IPS-20b (cell line): ENCODE measurements at regions not wholly inside any gene's neighbourhood (a gene's known extent, or its start where the extent isn't known, plus 50 kb on each side); places are given as distances from the start of the nearest gene placed in this dataset.

ENCODE experiments used
- H3K27ac ChIP-seq: one replicate; pipeline ENCODE4 v1.5.1; 2013; ENCODE audit warnings: low read length
- H3K27me3 ChIP-seq: 2 replicates; pipeline ENCODE4 v1.6.1; 2013; ENCODE audit warnings: mild to moderate bottlenecking, low read length, inconsistent platforms; ENCODE audit not compliant: insufficient read depth
- H3K36me3 ChIP-seq: 2 replicates; pipeline ENCODE4 v1.6.1; 2013; ENCODE audit warnings: low read depth, mild to moderate bottlenecking, inconsistent platforms, low read length, moderate library complexity; ENCODE audit not compliant: insufficient read depth
- H3K4me1 ChIP-seq: 2 replicates; pipeline ENCODE4 v1.6.1; 2013; ENCODE audit warnings: mild to moderate bottlenecking, control low read depth, inconsistent platforms, low read length, moderate library complexity; ENCODE audit not compliant: insufficient read depth
- H3K4me3 ChIP-seq: 2 replicates; pipeline ENCODE4 v1.5.1; 2013; ENCODE audit warnings: mild to moderate bottlenecking, low read length, inconsistent platforms
- H3K9ac ChIP-seq: 2 replicates; pipeline ENCODE4 v1.6.1; 2013; ENCODE audit warnings: low read depth, mild to moderate bottlenecking, inconsistent platforms, low read length, moderate library complexity
- H3K9me3 ChIP-seq: 2 replicates; pipeline ENCODE4 v1.6.1; 2013; ENCODE audit warnings: mild to moderate bottlenecking, low read depth, low read length, inconsistent platforms; ENCODE audit not compliant: insufficient read depth

GRCh38 chr3:194756460-194756779 is 70.7 kb downstream of the FAM43A start:
- Histone ChIP-seq H3K9ac (no peak overlapping the region), H3K27ac (no peak overlapping the region), H3K36me3 (no peaks in the 10 kb centered on the region), H3K27me3 (no peaks in the 10 kb centered on the region), H3K9me3 (no peaks in the 10 kb centered on the region), H3K4me3 (no peak overlapping the region), H3K4me1 (no peaks in the 10 kb centered on the region)

DNA sequence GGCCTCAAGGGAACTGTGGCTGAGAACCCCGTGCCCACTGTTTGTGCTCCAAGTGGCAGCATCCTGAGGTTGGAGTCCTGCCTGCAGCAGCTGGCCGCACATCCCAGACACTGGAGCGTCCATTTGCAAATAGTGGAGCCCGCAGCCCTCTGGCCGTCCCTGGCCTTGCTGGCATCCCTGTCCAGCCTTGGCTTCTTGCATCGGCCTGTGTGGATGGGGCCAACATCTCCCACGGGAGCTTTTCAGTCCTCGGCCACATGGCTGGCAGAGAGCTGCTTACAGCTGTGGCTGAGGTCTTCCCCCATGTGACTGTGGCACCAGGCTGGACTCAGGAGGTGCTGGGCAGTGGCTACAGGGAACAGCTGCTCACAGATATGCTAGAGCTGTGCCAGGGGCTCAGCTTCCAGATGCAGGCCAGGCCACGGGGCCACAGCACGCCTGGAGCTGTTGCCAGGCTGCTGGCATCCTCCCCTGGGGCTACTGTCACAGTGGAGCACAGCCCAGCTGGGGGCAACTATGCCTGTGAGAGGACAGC is 71.2 kb downstream of the FAM43A start:
- H3K9ac ChIP-seq, result no peak overlapping the region
- no peaks in the 10 kb centered on the region for H3K36me3 ChIP-seq
- no peak overlapping the region for H3K4me3 ChIP-seq
- H3K27ac ChIP-seq, result no peak overlapping the region
- H3K27me3 ChIP-seq, result no peaks in the 10 kb centered on the region
- H3K9me3 ChIP-seq, result no peaks in the 10 kb centered on the region
- no peaks in the 10 kb centered on the region for H3K4me1 ChIP-seq

DNA sequence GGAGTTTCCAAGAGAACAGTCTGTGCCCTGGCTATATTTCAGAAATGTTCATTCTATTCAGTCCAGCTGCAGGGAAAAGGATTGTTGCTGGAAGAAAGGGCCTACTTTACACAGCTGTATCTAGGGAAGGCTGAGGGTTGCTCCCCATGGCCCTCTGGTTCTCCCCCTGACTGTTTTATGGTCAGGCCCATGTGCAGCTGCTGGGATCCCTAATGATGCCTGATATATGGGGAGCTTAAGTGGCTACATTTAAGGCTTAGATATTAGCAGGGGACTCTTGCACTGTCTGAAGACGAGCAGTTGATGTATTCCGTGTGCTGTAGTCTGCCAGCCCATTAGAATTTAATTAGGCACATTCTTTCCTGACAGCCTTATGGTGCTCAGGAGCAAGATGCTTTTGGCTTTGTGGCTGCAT is 72.0 kb downstream of the FAM43A start:
- Histone ChIP-seq H3K4me1 (no peaks in the 10 kb centered on the region), H3K36me3 (no peaks in the 10 kb centered on the region), H3K27me3 (no peaks in the 10 kb centered on the region), H3K4me3 (no peak overlapping the region), H3K9ac (no peak overlapping the region), H3K9me3 (no peaks in the 10 kb centered on the region), H3K27ac (no peak overlapping the region)

- H3K4me3 ChIP-seq, result no peak overlapping the region
- no peaks in the 10 kb centered on the region for H3K4me1 ChIP-seq
- no peak overlapping the region for H3K27ac ChIP-seq
- no peaks in the 10 kb centered on the region for H3K9me3 ChIP-seq
- H3K36me3 ChIP-seq, result no peaks in the 10 kb centered on the region
- no peak overlapping the region for H3K9ac ChIP-seq
- H3K27me3 ChIP-seq, result no peaks in the 10 kb centered on the region
Observed at GRCh38 chr3:194758716-194759115, 73.0 kb downstream of the FAM43A start.

DNA sequence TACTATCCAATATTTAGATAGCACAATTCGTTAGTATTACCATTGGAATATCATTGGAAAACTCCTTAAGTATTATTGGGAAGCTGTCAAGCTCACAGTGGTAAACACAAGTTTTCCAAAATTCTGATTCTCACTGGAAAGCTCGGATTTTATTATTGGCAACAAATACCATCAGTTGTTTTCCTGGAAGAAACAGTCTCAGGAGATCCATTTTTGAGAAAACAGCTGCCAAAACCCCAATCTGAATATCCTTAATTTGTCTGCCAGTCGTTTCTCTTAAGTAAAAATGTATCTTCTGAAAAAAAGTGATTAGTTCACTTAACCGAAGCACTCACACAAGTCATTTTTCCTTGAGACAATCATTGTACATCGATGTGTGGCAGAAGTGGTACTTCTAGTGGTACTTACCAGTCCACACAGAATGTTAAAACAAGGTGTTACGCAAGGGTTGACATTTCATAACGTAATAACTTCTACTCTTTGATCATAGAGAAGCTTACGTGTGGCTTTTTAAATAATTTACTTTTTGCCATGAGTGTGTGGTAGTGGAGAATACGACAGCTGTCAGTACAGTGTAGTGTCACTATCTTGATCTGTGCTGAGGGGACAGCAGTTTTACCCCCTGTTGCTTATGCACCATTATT is 74.9 kb downstream of the FAM43A start:
- Histone ChIP-seq H3K27ac (no peak overlapping the region), H3K36me3 (no peaks in the 10 kb centered on the region), H3K4me1 (no peaks in the 10 kb centered on the region), H3K9ac (no peak overlapping the region), H3K9me3 (no peaks in the 10 kb centered on the region), H3K4me3 (no peak overlapping the region), H3K27me3 (no peaks in the 10 kb centered on the region)

- Histone ChIP-seq H3K36me3 (no peaks in the 10 kb centered on the region), H3K27ac (no peak overlapping the region), H3K4me3 (no peak overlapping the region), H3K4me1 (no peaks in the 10 kb centered on the region), H3K9ac (no peak overlapping the region), H3K9me3 (no peaks in the 10 kb centered on the region), H3K27me3 (no peaks in the 10 kb centered on the region)
Observed at GRCh38 chr3:194761384-194761783, 75.7 kb downstream of the FAM43A start.

DNA sequence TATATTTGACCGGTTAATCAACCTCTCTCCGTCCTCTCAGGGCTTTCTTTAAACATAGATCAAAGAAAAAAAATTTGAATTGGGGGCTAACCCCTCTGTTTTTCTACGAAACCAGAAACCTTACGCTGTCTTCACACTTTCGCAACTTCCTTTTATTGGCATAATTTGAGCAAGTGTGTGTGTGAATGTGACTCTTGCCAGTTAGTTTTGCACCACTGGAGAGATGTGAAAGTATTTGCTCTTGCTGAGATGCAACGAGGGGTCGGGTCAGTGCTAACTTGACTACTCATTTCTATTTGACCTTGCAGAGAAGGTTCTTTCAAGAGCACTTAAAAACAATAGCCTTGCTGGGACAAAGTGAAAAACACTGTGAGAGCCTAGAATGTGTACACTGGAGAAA is 81.2 kb downstream of the FAM43A start:
- no peak overlapping the region for H3K9ac ChIP-seq
- H3K27ac ChIP-seq, result no peak overlapping the region
- no peaks in the 10 kb centered on the region for H3K36me3 ChIP-seq
- peaks cover 6% of the 10 kb centered on the region; the same call in 1 of the 2 replicates for H3K4me1 ChIP-seq
- no peak overlapping the region for H3K4me3 ChIP-seq
- peaks cover 29% of the 10 kb centered on the region for H3K27me3 ChIP-seq
- no peaks in the 10 kb centered on the region for H3K9me3 ChIP-seq

- H3K4me1 ChIP-seq, result peaks cover 6% of the 10 kb centered on the region; the same call in 1 of the 2 replicates
- no peak overlapping the region for H3K27ac ChIP-seq
- H3K27me3 ChIP-seq, result peaks cover 29% of the 10 kb centered on the region
- no peak overlapping the region for H3K4me3 ChIP-seq
- H3K36me3 ChIP-seq, result no peaks in the 10 kb centered on the region
- H3K9me3 ChIP-seq, result no peaks in the 10 kb centered on the region
- no peak overlapping the region for H3K9ac ChIP-seq
Observed at GRCh38 chr3:194767446-194768207, 81.9 kb downstream of the FAM43A start.

DNA sequence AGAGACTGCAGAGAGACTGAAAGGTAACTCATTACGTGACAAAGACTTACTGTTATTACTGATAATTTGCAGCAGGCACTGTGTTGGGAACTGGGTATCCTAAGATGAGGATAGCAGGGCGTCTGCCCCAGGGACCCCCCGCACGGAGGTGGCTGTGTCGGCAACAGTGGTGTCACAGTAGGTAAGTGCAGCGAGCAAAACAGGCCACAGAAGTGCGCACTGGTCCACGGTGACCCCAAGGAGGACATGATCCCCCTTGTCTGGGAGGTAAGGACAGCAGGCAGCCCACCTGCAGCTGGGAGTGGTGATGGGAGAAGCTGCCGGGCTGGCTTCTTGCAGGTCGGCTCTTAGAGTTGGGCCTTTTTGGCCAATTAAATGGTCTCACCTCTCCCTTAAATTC is 82.9 kb downstream of the FAM43A start:
- H3K36me3 ChIP-seq, result no peaks in the 10 kb centered on the region
- H3K9ac ChIP-seq, result no peak overlapping the region
- peaks cover 6% of the 10 kb centered on the region; the same call in 1 of the 2 replicates for H3K4me1 ChIP-seq
- H3K4me3 ChIP-seq, result peak overlapping the region; percentile 48; the same call in 1 of the 2 replicates
- no peaks in the 10 kb centered on the region for H3K9me3 ChIP-seq
- no peak overlapping the region for H3K27ac ChIP-seq
- peaks cover 29% of the 10 kb centered on the region for H3K27me3 ChIP-seq

DNA sequence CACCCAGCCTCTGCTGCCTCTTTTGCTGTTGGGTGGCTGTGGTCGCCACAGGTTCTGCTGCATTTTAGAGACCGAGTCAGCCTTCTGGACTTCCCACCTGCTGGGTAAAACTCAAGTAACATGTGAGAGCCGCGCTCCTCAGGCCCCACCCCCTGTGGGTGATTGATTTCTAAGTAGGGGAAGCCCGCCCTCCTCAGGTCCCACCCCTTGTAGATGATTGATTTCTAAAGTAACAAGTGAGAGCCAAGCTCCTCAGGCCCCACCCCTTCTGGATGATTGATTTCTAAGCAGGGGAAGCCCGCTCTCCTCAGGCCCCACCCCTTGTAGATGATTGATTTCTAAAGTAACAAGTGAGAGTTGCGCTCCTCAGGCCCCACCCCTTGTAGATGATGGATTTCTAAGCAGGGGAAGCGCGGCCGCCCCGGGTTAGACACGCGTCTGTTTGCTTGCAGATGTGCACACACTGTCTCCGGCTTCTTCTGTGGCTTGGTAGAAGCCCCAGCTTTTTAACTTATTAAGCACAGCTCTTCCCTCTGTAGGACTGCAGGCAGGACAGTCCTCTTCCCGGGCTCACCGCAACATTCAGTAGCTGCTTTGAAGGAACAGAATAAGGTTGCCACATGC is 83.4 kb downstream of the FAM43A start:
- H3K4me1 ChIP-seq, result peaks cover 6% of the 10 kb centered on the region; the same call in 1 of the 2 replicates
- peaks cover 29% of the 10 kb centered on the region for H3K27me3 ChIP-seq
- H3K9me3 ChIP-seq, result no peaks in the 10 kb centered on the region
- no peak overlapping the region for H3K27ac ChIP-seq
- no peaks in the 10 kb centered on the region for H3K36me3 ChIP-seq
- peak overlapping the region; percentile 55; the same call in 1 of the 2 replicates for H3K9ac ChIP-seq
- H3K4me3 ChIP-seq, result peak overlapping the region; percentile 71

GRCh38 chr3:194772241-194773000 is 86.7 kb downstream of the FAM43A start:
- peaks cover 22% of the 10 kb centered on the region for H3K27me3 ChIP-seq
- H3K9ac ChIP-seq, result no peak overlapping the region
- H3K36me3 ChIP-seq, result no peaks in the 10 kb centered on the region
- H3K4me3 ChIP-seq, result no peak overlapping the region
- H3K9me3 ChIP-seq, result no peaks in the 10 kb centered on the region
- H3K27ac ChIP-seq, result no peak overlapping the region
- H3K4me1 ChIP-seq, result peaks cover 6% of the 10 kb centered on the region; the same call in 1 of the 2 replicates
